GM19463 (cell line): ENCODE measurements at regions not wholly inside any gene's neighbourhood (a gene's known extent, or its start where the extent isn't known, plus 50 kb on each side); places are given as distances from the start of the nearest gene placed in this dataset.

Experiments used
- ATAC-seq: cut with Tn5 transposase; IDR thresholded peaks from one replicate; pipeline ENCODE4 v1.9.1; 2021; ENCODE audit warnings: mild to moderate bottlenecking, moderate library complexity; ENCODE audit not compliant: unreplicated experiment

GRCh38 chr1:69410457-69410850, 157.3 kb upstream of the LRRC7 start:
- ATAC-seq, result no peak

GRCh38 chr1:69410893-69411292, 156.8 kb upstream of the LRRC7 start:
- ATAC-seq, result no peak

- ATAC-seq, result no peak
Observed at GRCh38 chr1:69411617-69412016, 156.1 kb upstream of the LRRC7 start.

GRCh38 chr1:69413129-69413528, 154.6 kb upstream of the LRRC7 start:
- ATAC-seq, result no peak

GRCh38 chr1:69414574-69414973, 153.1 kb upstream of the LRRC7 start:
- no peak for ATAC-seq

- ATAC-seq, result no peak
Observed at GRCh38 chr1:69421286-69421685, 146.4 kb upstream of the LRRC7 start.

- no peak for ATAC-seq
Observed at GRCh38 chr1:69425871-69426270, 141.9 kb upstream of the LRRC7 start.

- no peak for ATAC-seq
Observed at GRCh38 chr1:69426401-69426800, 141.3 kb upstream of the LRRC7 start.

DNA sequence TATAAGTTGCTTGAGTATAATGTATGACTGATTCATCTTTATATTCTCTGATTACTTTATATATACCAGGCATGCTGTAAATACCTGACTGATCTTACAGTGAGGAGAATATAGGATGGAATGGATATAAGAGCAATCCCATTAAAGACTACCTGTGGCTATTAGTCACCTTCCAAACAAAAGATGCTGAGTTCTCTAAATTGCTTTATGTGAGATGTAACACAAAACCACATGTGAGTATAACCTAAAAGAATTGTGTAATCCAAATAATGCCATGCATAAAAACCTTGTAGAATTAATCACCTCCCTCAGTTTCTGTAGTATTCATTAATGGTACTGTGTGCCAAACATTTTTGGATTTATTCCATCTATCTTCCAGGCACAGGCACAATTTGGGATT, 134.6 kb upstream of the LRRC7 start:
- no peak for ATAC-seq

- no peak for ATAC-seq
Observed at GRCh38 chr1:69436151-69436550, 131.6 kb upstream of the LRRC7 start.

GRCh38 chr1:69438056-69438795, 129.5 kb upstream of the LRRC7 start:
- ATAC-seq, result no peak

DNA sequence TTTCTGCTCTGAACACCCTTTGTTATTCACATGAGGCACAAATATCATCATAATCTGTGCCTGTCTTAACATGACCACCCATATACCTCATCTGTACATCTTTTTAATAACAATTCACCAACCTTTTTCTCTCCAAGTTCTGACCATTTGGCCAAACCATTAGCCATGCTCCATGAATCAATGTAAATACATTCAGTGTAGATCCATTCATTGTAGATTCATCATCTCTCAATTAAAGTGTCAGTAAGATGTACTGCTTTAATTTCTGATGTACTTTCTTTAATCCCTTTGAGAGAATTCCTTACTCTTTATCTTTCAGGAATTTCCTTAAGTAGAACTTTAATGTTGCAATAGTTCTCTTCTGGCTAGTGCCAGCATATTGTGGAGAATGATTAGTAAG, 126.2 kb upstream of the LRRC7 start:
- no peak for ATAC-seq

DNA sequence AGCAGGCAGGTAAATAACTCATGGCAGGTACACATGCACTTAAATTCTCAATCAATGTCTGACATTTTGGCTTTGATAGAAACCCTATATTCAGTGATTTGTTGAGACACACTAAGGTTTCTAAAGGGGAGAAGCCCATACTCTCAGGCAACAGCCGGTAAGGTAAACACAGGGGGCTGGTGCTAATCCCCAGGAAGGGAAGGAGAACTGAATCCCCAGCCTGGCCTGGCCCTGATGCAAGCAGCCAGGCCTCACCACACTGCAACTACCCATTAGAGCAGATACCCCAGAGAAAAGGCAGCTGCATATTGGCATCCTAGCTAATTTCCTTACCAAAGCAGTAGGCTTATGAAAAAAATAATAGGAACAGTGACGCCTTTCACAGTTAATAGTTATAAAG, 116.5 kb upstream of the LRRC7 start:
- ATAC-seq, result no peak

GRCh38 chr1:69455718-69456117, 112.0 kb upstream of the LRRC7 start:
- no peak for ATAC-seq

DNA sequence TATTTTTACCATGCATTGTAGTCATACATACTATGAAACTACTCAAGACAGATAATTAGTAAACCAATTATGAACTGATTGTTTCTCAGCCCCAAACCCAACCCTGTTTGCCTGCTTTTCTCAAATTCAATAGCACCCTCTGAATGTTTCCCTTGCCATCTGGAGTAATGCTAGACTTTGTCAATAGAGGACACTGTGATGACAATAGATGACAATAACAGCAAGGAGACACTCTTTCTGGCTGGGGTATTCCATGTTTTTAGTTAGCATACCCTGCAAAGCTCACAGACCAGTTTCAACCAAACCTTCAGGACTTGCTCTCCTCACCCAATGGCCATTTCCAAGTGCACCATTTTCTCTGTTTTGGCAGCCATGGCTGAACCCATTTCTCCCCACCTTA, 108.5 kb upstream of the LRRC7 start:
- ATAC-seq, result no peak

- ATAC-seq, result no peak
Observed at GRCh38 chr1:69475021-69475420, 92.7 kb upstream of the LRRC7 start.

DNA sequence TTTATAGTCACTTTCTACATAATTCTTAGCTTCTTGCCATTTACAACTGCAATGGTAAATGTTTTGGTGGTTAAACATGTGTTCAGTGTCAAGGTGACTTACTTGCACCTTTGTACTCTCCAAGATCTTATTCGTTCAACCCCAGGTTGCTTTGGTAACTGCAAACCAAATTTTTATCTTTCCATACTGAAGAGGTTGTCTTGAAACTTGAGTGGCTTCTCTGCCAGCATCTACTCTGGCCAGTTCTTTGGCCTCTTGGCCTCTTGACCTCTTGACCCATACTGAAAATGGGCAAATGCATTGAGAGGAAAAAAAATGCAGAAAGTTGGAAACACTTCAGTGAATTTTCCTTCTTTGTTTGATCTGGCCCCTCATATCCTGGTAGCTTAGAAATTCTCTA, 88.0 kb upstream of the LRRC7 start:
- ATAC-seq, result no peak

DNA sequence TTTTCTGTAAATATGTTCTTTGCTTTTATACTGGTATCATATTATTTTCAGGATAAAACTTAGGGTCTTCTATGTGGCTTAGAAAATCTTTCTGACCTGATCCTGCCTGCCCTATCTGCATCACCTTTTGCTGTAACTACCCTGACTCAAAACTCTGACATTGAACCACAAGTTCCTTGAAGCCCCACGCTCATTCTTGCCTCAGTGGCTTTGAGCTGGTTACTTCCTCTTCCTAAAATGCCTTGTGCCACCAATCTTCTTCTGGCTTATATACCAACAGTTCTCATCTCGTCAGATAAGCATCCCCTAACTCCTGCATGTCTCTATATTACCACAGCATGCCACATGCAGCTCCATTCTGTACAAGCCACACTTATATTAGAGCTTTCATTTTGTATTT, 84.5 kb upstream of the LRRC7 start:
- no peak for ATAC-seq

- no peak for ATAC-seq
Observed at GRCh38 chr1:69485616-69486015, 82.1 kb upstream of the LRRC7 start.

DNA sequence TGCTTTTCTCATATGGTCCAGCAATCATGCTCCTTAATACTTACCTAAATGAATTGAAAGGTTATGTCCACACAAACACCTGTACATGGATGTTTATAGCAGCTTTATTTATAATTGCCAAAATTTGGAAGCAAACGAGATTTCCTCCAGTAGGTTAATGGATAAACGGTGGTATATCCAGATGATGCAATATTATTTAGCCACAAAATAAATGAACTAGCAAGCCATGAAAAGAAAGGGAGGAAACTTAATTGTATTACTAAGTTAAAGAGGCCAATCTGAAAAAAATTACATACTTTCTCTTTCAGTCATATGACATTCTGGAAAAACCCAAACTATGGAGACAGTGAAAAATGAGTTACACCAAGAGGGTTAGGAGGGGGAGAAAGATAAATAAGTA, 76.3 kb upstream of the LRRC7 start:
- ATAC-seq, result no peak

DNA sequence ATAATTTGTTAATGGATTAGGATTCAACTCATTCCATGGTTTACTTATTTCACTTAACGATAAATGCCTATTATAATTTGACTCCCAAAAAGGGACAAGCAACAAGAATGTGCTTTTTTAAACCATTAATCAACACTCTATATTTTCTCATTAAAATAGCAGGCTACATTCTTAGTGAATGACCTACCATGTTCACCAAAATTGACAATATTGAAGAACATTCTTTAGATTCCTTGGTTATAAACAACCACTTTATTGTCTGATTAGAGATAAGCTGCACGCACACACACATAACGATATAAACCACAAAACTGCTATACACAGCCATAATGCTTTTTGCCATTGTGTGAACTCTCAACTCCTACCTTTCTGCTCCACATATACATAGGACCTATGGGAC, 75.4 kb upstream of the LRRC7 start:
- ATAC-seq, result no peak

DNA sequence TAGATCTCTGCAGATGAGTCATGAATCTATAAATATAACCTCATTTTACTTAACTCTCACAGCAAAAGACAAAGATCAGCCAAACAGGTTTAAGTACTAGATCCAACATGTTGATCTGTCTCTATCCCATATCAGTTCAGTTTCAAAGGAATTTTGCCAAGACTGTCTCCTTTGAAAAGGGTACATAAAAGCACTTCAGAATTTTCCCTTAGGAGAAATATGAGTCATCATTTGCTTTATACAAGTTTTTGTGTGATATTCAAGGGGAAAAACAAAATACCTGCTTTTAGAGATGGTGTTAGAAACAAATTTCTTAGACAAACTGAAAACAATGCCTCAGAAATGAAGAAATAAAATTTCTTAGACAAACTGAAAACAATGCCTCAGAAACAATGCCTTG, 73.5 kb upstream of the LRRC7 start:
- ATAC-seq, result no peak

- ATAC-seq, result no peak
Observed at GRCh38 chr1:69497441-69498221, 70.1 kb upstream of the LRRC7 start.
